CD14-positive monocyte (primary cell): ENCODE measurements at regions not wholly inside any gene's neighbourhood (a gene's known extent, or its start where the extent isn't known, plus 50 kb on each side); places are given as distances from the start of the nearest gene placed in this dataset.

Experiments
- DNase-seq, 3 donors: peaks; one replicate each; pipeline ENCODE4 v3.0.0-alpha.2; 2011 to 2022
- H2AFZ ChIP-seq: 2 replicates; pipeline ENCODE4 v1.6.0; 2012; ENCODE audit warnings: mild to moderate bottlenecking, low read depth, low read length, inconsistent platforms; ENCODE audit not compliant: insufficient read depth, poor library complexity, severe bottlenecking
- H3K27ac ChIP-seq, 2 donors: 1 replicate in 1 of 2; 2 replicates in 1 of 2; pipeline ENCODE4 v1.5.1; 2012 to 2013; ENCODE audit warnings: low read length in 2 of 2, control low read depth in 1 of 2, inconsistent platforms in 1 of 2, low read depth in 1 of 2, mild to moderate bottlenecking in 1 of 2
- H3K27me3 ChIP-seq, 2 donors: one replicate each; pipeline versions ENCODE4 v1.6.0 to v1.6.1; 2011 to 2013; ENCODE audit warnings: low read length in 2 of 2; ENCODE audit not compliant: control insufficient read depth in 2 of 2, insufficient read depth in 2 of 2
- H3K36me3 ChIP-seq, 2 donors: replicated peaks in 1 of 2; 1 replicate in 1 of 2; 2 replicates in 1 of 2; pipeline versions ENCODE4 v1.5.1 to v1.6.1; 2012 to 2013; ENCODE audit warnings: low read length in 2 of 2, control low read depth in 1 of 2, inconsistent platforms in 1 of 2, mild to moderate bottlenecking in 1 of 2; ENCODE audit not compliant: insufficient read depth in 2 of 2, control insufficient read depth in 1 of 2
- H3K4me1 ChIP-seq, 2 donors: 1 replicate in 1 of 2; 2 replicates in 1 of 2; pipeline versions ENCODE4 v1.5.1 to v1.6.1; 2012 to 2013; ENCODE audit warnings: low read length in 2 of 2, control low read depth in 1 of 2, inconsistent platforms in 1 of 2, mild to moderate bottlenecking in 1 of 2, moderate library complexity in 1 of 2; ENCODE audit not compliant: insufficient read depth in 2 of 2, control insufficient read depth in 1 of 2
- H3K4me2 ChIP-seq: replicated peaks from 2 replicates; pipeline ENCODE3; 2012; ENCODE audit warnings: low read length, moderate library complexity, mild to moderate bottlenecking; ENCODE audit not compliant: poor library complexity, severe bottlenecking; ENCODE audit errors: extremely low read depth
- H3K4me3 ChIP-seq, 3 experiments: fragments of 200-600 bp in 1 of 3; sonication (generic) in 1 of 3; replicated peaks in 1 of 3; 1 replicate in 2 of 3; 2 replicates in 1 of 3; pipeline ENCODE4 v1.5.1; 2011 to 2013; ENCODE audit warnings: low read length in 3 of 3, mild to moderate bottlenecking in 3 of 3, control low read depth in 2 of 3, low read depth in 2 of 3, inconsistent platforms in 1 of 3, moderate library complexity in 1 of 3
- H3K79me2 ChIP-seq: 2 replicates; pipeline ENCODE4 v1.6.0; 2012; ENCODE audit warnings: mild to moderate bottlenecking, control low read depth, inconsistent platforms, low read length, moderate library complexity; ENCODE audit not compliant: insufficient read depth
- H3K9ac ChIP-seq: 2 replicates; pipeline ENCODE4 v1.6.0; 2017; ENCODE audit warnings: low read length, mild to moderate bottlenecking; ENCODE audit not compliant: insufficient read depth, poor library complexity, severe bottlenecking
- H3K9me3 ChIP-seq, 2 donors: replicated peaks in 1 of 2; 1 replicate in 1 of 2; 2 replicates in 1 of 2; pipeline versions ENCODE4 v1.5.1 to v1.6.1; 2012 to 2013; ENCODE audit warnings: low read length in 2 of 2, control low read depth in 1 of 2; ENCODE audit not compliant: control insufficient read depth in 1 of 2, insufficient read depth in 1 of 2
- H4K20me1 ChIP-seq: 2 replicates; pipeline ENCODE4 v1.6.0; 2012; ENCODE audit warnings: mild to moderate bottlenecking, low read length, control low read depth, moderate library complexity; ENCODE audit not compliant: insufficient read depth
- H3K27ac Mint-ChIP-seq, 7 donors: one replicate each; pipeline ENCODE4 v1.8.0; 2020; ENCODE audit warnings: mild to moderate bottlenecking in 7 of 7, mixed read lengths in 7 of 7, moderate library complexity in 6 of 7, inconsistent platforms in 2 of 7
- H3K27me3 Mint-ChIP-seq, 3 donors: one replicate each; pipeline ENCODE4 v1.8.0; 2021 to 2022; ENCODE audit warnings: low read depth in 3 of 3, mild to moderate bottlenecking in 3 of 3, mixed read lengths in 3 of 3, moderate library complexity in 3 of 3, inconsistent platforms in 1 of 3
- H3K36me3 Mint-ChIP-seq, 2 donors: one replicate each; pipeline ENCODE4 v1.8.0; 2020; ENCODE audit warnings: mixed read lengths in 2 of 2, inconsistent platforms in 1 of 2, mild to moderate bottlenecking in 1 of 2
- H3K4me1 Mint-ChIP-seq: one replicate; pipeline ENCODE4 v1.8.0; 2020; ENCODE audit warnings: mild to moderate bottlenecking, mixed read lengths
- H3K4me3 Mint-ChIP-seq, 2 donors: one replicate each; pipeline ENCODE4 v1.8.0; 2020; ENCODE audit warnings: mild to moderate bottlenecking in 2 of 2, mixed read lengths in 2 of 2, moderate library complexity in 1 of 2
- H3K9me3 Mint-ChIP-seq, 7 donors: one replicate each; pipeline ENCODE4 v1.8.0; 2020 to 2022; ENCODE audit warnings: mixed read lengths in 7 of 7, mild to moderate bottlenecking in 6 of 7, moderate library complexity in 6 of 7, inconsistent platforms in 2 of 7
- WGBS: methylation state at CpG from one replicate; pipeline ENCODE4 v1.1.5; 2013; ENCODE audit warnings: missing lambda C conversion rate; ENCODE audit not compliant: insufficient coverage; 5-methylcytosine and 5-hydroxymethylcytosine counted together
- intact Hi-C, 2 donors: fragments of 100-400 bp; cut with micrococcal nuclease; formaldehyde crosslinking; loops; one replicate each; pipeline versions ENCODE4 v1.15.0 to v1.15.1; 2023
- TF ChIP-seq, protein P1 (sequence below): fragments of 200-600 bp; IDR thresholded peaks from one replicate; pipeline ENCODE4 v1.8.0; 2022; ENCODE audit warnings: antibody characterized with exemption, mild to moderate bottlenecking

DNA sequence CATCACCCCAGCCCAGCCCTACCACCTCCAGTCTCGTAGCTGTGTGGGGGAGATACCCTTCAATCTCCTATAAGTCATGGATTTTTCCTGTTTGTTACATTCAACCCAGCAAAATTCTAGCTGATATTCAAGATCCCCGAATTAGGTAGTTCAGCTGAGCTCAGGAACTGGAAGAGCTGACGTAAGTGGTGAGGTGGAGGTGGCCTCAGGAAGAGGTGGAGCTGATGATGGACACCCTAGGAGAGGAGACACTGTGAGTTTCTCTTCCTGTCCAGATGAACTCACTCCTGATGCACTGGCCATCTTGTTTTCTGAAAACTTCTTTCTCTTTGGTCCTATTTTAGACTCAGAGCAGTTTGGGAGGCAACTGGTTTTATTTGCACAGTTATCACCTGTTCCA lies 90.5 kb upstream of the PITRM1 start:
- no peak overlapping the region for H3K27ac ChIP-seq
- TF ChIP-seq, protein P1, sequence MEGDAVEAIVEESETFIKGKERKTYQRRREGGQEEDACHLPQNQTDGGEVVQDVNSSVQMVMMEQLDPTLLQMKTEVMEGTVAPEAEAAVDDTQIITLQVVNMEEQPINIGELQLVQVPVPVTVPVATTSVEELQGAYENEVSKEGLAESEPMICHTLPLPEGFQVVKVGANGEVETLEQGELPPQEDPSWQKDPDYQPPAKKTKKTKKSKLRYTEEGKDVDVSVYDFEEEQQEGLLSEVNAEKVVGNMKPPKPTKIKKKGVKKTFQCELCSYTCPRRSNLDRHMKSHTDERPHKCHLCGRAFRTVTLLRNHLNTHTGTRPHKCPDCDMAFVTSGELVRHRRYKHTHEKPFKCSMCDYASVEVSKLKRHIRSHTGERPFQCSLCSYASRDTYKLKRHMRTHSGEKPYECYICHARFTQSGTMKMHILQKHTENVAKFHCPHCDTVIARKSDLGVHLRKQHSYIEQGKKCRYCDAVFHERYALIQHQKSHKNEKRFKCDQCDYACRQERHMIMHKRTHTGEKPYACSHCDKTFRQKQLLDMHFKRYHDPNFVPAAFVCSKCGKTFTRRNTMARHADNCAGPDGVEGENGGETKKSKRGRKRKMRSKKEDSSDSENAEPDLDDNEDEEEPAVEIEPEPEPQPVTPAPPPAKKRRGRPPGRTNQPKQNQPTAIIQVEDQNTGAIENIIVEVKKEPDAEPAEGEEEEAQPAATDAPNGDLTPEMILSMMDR: no peak
- no peaks in the 10 kb centered on the region for H3K79me2 ChIP-seq
- no peak overlapping the region for H3K4me3 Mint-ChIP-seq
- peaks cover 3 to 4% (median 3%) of the 10 kb centered on the region in 3 donors for H3K27me3 Mint-ChIP-seq
- peaks cover 0 to 2% (median 0%) of the 10 kb centered on the region in 7 donors for H3K9me3 Mint-ChIP-seq
- no peaks in the 10 kb centered on the region for H3K9me3 ChIP-seq
- H3K4me1 ChIP-seq: peaks cover 5 to 6% of the 10 kb centered on the region in 2 donors
- H3K27me3 ChIP-seq: no peaks in the 10 kb centered on the region
- no peak overlapping the region for H3K27ac Mint-ChIP-seq
- no peak overlapping the region for H3K4me3 ChIP-seq
- H4K20me1 ChIP-seq: no peaks in the 10 kb centered on the region
- no peak for DNase-seq
- H3K9ac ChIP-seq: no peak overlapping the region
- no peak overlapping the region for H3K4me2 ChIP-seq
- H3K4me1 Mint-ChIP-seq: peaks cover 7% of the 10 kb centered on the region
- H3K36me3 Mint-ChIP-seq: no peaks in the 10 kb centered on the region
- intact Hi-C loops: no loop called here
- H3K36me3 ChIP-seq: no peaks in the 10 kb centered on the region
- no peak overlapping the region for H2AFZ ChIP-seq
- 36% methylated on average over 2 of the region's 3 CpGs for WGBS

DNA sequence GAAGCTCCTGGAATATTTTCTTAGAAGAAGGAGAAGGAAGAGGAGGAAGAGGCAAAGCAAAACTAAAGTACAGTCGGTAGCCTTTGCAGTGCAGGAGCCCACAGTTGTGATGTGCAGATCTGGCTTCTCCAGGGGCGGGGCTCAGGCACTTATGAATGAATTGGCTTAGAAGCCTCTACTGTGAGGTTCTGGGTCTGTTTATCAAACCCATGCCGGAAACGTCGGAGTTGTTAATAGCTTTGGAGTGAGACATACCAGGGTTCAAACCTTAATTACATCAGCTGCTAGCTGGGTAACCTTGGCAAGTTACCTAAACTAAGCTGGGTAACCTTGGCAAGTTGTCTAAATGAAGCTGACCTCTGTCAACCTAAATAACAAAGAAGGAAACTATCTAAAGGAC lies 89.3 kb upstream of the PITRM1 start:
- H3K36me3 ChIP-seq: no peaks in the 10 kb centered on the region
- no peaks in the 10 kb centered on the region for H3K9me3 ChIP-seq
- no peak overlapping the region for H3K27ac ChIP-seq
- DNase-seq: no peak
- Mint-ChIP-seq H3K4me3 (no peak overlapping the region), H3K36me3 (no peaks in the 10 kb centered on the region), H3K27ac (no peak overlapping the region), H3K27me3 (peaks cover 3 to 5% (median 3%) of the 10 kb centered on the region in 3 donors), H3K9me3 (no peaks in the 10 kb centered on the region), H3K4me1 (peaks cover 7% of the 10 kb centered on the region)
- TF ChIP-seq, protein P1: no peak
- H4K20me1 ChIP-seq: no peaks in the 10 kb centered on the region
- no peaks in the 10 kb centered on the region for H3K27me3 ChIP-seq
- intact Hi-C loops: no loop called here
- no peak overlapping the region for H3K4me2 ChIP-seq
- peaks cover 5 to 6% of the 10 kb centered on the region in 2 donors for H3K4me1 ChIP-seq
- no peaks in the 10 kb centered on the region for H3K79me2 ChIP-seq
- no peak overlapping the region for H3K4me3 ChIP-seq
- H3K9ac ChIP-seq: no peak overlapping the region
- no peak overlapping the region for H2AFZ ChIP-seq
- no CpG with 5 or more reads among the region's 5 CpGs for WGBS
